HCT116 (cell line): ENCODE measurements at regions not wholly inside any gene's neighbourhood (a gene's known extent, or its start where the extent isn't known, plus 50 kb on each side); places are given as distances from the start of the nearest gene placed in this dataset.
A peak's percentile ranks its signal among the peaks of the same experiment; 100 is the strongest.

Source experiments
- ATAC-seq: fragments of 200-7000 bp; cut with Tn5 transposase; 2 replicates; pipeline ENCODE4 v1.9.1; 2020; ENCODE audit warnings: mild to moderate bottlenecking, moderate library complexity
- BruUV-seq: library from RNA; stranded (reverse); fragments of 400-500 nt; replicated peaks from 2 replicates; lab custom pipeline; 2021; lab: Mats Ljungman, UMichigan
- CTCF ChIA-PET: fragments of 300-600 bp; sonication (Branson Sonifier 250); formaldehyde crosslinking; loops from one replicate; lab custom pipeline; 2021; ENCODE audit warnings: antibody characterized with exemption; lab: Charles Lee
- POLR2A ChIA-PET: fragments of 300-600, 350-600 bp; sonication (Branson Sonifier 250); formaldehyde crosslinking; loops from one replicate; lab custom pipeline; 2021; ENCODE audit warnings: antibody characterized with exemption; lab: Charles Lee
- RAD21 ChIA-PET, 2 experiments: fragments of 300-600 bp; sonication (Branson Sonifier 250); formaldehyde crosslinking; loops; one replicate each; lab custom pipeline; 2023; ENCODE audit warnings: low total read pairs in 2 of 2; ENCODE audit not compliant: uncharacterized antibody in 2 of 2, unreplicated experiment in 2 of 2, low non-redundant PET in 1 of 2; lab: Charles Lee
- DNase-seq: peaks from one replicate; pipeline ENCODE4 v3.0.0-alpha.2; 2010; ENCODE audit warnings: low read depth, low spot score
- H2AFZ ChIP-seq: fragments of 200-600 bp; shearing (Covaris generic), sonication (generic); 2 replicates; pipeline ENCODE4 v1.6.1; 2017; ENCODE audit warnings: low read depth, mixed run types, mixed read lengths, antibody characterized with exemption, low read length; ENCODE audit not compliant: poor library complexity, severe bottlenecking
- H3K27ac ChIP-seq: 2 replicates; pipeline ENCODE4 v1.5.1; 2012; ENCODE audit warnings: low read depth, low read length
- H3K27me3 ChIP-seq: fragments of 200-600 bp; sonication (generic); 2 replicates; pipeline ENCODE4 v1.6.1; 2016; ENCODE audit warnings: mixed run types, low read length, mixed read lengths; ENCODE audit not compliant: insufficient read depth
- H3K36me3 ChIP-seq, 2 experiments: fragments of 200-500 bp in 1 of 2; fragments of 200-600 bp in 1 of 2; sonication (Bioruptor generic) in 1 of 2; sonication (generic) in 1 of 2; 2 replicates each; pipeline versions ENCODE4 v1.5.1 to v1.6.1; 2014 to 2016; ENCODE audit warnings: low read length in 2 of 2, inconsistent platforms in 1 of 2, mixed read lengths in 1 of 2, mixed run types in 1 of 2; ENCODE audit not compliant: insufficient read depth in 2 of 2, control insufficient read depth in 1 of 2
- H3K4me1 ChIP-seq, 2 experiments: fragments of 200-600 bp in 1 of 2; sonication (generic) in 1 of 2; 2 replicates each; pipeline versions ENCODE4 v1.5.1 to v1.6.1; 2012 to 2017; ENCODE audit warnings: low read length in 2 of 2, inconsistent platforms in 1 of 2, mild to moderate bottlenecking in 1 of 2, mixed read lengths in 1 of 2, mixed run types in 1 of 2, moderate library complexity in 1 of 2; ENCODE audit not compliant: insufficient read depth in 2 of 2, control insufficient read depth in 1 of 2
- H3K4me2 ChIP-seq: fragments of 200-600 bp; sonication (generic); 2 replicates; pipeline ENCODE4 v1.6.1; 2017; ENCODE audit warnings: mixed run types, low read length, mixed read lengths
- H3K4me3 ChIP-seq, 2 experiments: fragments of 200-600 bp in 1 of 2; sonication (generic) in 1 of 2; replicated peaks in 1 of 2; 2 replicates each; pipeline ENCODE4 v1.5.1; 2011 to 2016; ENCODE audit warnings: low read length in 2 of 2, control low read depth in 1 of 2, low read depth in 1 of 2, mild to moderate bottlenecking in 1 of 2, mixed read lengths in 1 of 2, mixed run types in 1 of 2
- H3K79me2 ChIP-seq: fragments of 200-600 bp; sonication (generic); 2 replicates; pipeline ENCODE4 v1.6.1; 2017; ENCODE audit warnings: mild to moderate bottlenecking, mixed run types, low read length, moderate library complexity, mixed read lengths; ENCODE audit not compliant: insufficient read depth
- H3K9ac ChIP-seq: fragments of 200-600 bp; sonication (generic); 2 replicates; pipeline ENCODE4 v1.6.1; 2016; ENCODE audit warnings: low read length, mixed read lengths
- H3K9me2 ChIP-seq: fragments of 200-600 bp; sonication (generic), shearing (Covaris generic); 2 replicates; pipeline ENCODE4 v1.6.1; 2017; ENCODE audit warnings: mixed run types, mild to moderate bottlenecking, moderate library complexity; ENCODE audit not compliant: insufficient read depth
- H3K9me3 ChIP-seq, 2 experiments: fragments of 200-500 bp in 1 of 2; fragments of 200-600 bp in 1 of 2; sonication (Bioruptor generic) in 1 of 2; sonication (generic) in 1 of 2; 2 replicates each; pipeline ENCODE4 v1.6.1; 2014 to 2017; ENCODE audit warnings: low read length in 2 of 2, mixed read lengths in 2 of 2, inconsistent platforms in 1 of 2, low read depth in 1 of 2, mild to moderate bottlenecking in 1 of 2, mixed run types in 1 of 2, moderate library complexity in 1 of 2; ENCODE audit not compliant: control insufficient read depth in 1 of 2, insufficient read depth in 1 of 2
- H4K20me1 ChIP-seq: fragments of 200-600 bp; sonication (generic), shearing (Covaris generic); 2 replicates; pipeline ENCODE4 v1.6.1; 2017; ENCODE audit warnings: mixed run types, mild to moderate bottlenecking, moderate library complexity; ENCODE audit not compliant: insufficient read depth
- CEBPB ChIP-seq: IDR thresholded peaks from 2 replicates; pipeline ENCODE4 v1.6.1; 2012; ENCODE audit warnings: low read depth
- EGR1 ChIP-seq: IDR thresholded peaks from 2 replicates; pipeline ENCODE4 v1.6.1; 2012; ENCODE audit warnings: low read depth
- ELF1 ChIP-seq: IDR thresholded peaks from 2 replicates; pipeline ENCODE4 v1.6.1; 2012; ENCODE audit warnings: low read depth, borderline replicate concordance
- FOSL1 ChIP-seq: IDR thresholded peaks from 2 replicates; pipeline ENCODE4 v1.6.1; 2012; ENCODE audit warnings: low read depth
- JUND ChIP-seq: IDR thresholded peaks from 2 replicates; pipeline ENCODE4 v1.6.1; 2012
- POLR2A ChIP-seq: IDR thresholded peaks from 2 replicates; pipeline ENCODE4 v1.7.0; 2011; ENCODE audit warnings: borderline replicate concordance; ENCODE audit not compliant: insufficient read depth, insufficient read length; ENCODE audit errors: extremely low read depth
- RAD21 ChIP-seq: IDR thresholded peaks from 2 replicates; pipeline ENCODE4 v1.6.1; 2012; ENCODE audit warnings: low read depth, mild to moderate bottlenecking
- SIN3A ChIP-seq: IDR thresholded peaks from 2 replicates; pipeline ENCODE4 v1.6.1; 2012; ENCODE audit warnings: low read depth
- SP1 ChIP-seq: IDR thresholded peaks from 2 replicates; pipeline ENCODE4 v1.6.1; 2012; ENCODE audit warnings: low read depth
- SRF ChIP-seq: IDR thresholded peaks from 2 replicates; pipeline ENCODE4 v1.6.1; 2012; ENCODE audit warnings: low read depth
- TCF7L2 ChIP-seq: IDR thresholded peaks from 2 replicates; pipeline ENCODE4 v1.7.0; 2011; ENCODE audit warnings: borderline replicate concordance, inconsistent platforms; ENCODE audit not compliant: insufficient read depth, insufficient read length; ENCODE audit errors: extremely low read depth
- ZFX ChIP-seq: fragments of 450-650 bp; IDR thresholded peaks from 2 replicates; pipeline ENCODE4 v1.6.1; 2017
- ZNF274 ChIP-seq: fragments of 200-500 bp; sonication (Bioruptor generic); IDR thresholded peaks from 2 replicates; pipeline ENCODE4 v1.6.1; 2014; ENCODE audit warnings: mild to moderate bottlenecking, low read depth, low read length, inconsistent platforms
- intact Hi-C: fragments of 100-400 bp; cut with micrococcal nuclease; formaldehyde crosslinking; loops from 2 replicates; pipeline ENCODE4 v1.10.0; 2022
- TF ChIP-seq, protein P1 (sequence below): IDR thresholded peaks from 2 replicates; pipeline ENCODE4 v1.6.1; 2012
- TF ChIP-seq, protein P2 (sequence below): IDR thresholded peaks from 2 replicates; pipeline ENCODE4 v1.6.1; 2011; ENCODE audit warnings: mild to moderate bottlenecking, low read length, moderate library complexity; ENCODE audit not compliant: insufficient replicate concordance; ENCODE audit errors: extremely low read depth
- TF ChIP-seq, protein P3 (sequence below): IDR thresholded peaks from 2 replicates; pipeline ENCODE4 v1.6.1; 2012

DNA sequence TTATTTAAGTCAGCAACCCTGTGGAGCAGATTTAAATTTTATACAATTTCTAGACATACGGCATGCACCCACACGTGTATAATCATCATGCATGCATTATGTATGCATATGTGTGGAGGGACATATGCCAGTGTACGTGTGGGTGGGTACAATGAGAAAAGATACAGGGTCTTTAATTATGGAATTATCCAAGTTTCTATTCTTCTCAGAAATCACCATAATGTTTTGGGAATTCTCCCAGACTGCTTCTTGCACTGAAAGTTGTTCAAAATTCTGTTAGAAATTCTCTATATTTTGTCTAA, 63.9 kb upstream of the TMEM18 start:
- Histone ChIP-seq H4K20me1 (no peaks in the 10 kb centered on the region), H3K9me3 (no peaks in the 10 kb centered on the region), H3K9me2 (no peaks in the 10 kb centered on the region), H2AFZ (peak overlapping the region; percentile 91), H3K4me2 (peak overlapping the region; percentile 87), H3K27me3 (no peaks in the 10 kb centered on the region), H3K36me3 (no peaks in the 10 kb centered on the region), H3K79me2 (no peaks in the 10 kb centered on the region), H3K4me3 (peak overlapping the region; percentile 50 to 58), H3K4me1 (peaks cover 11 to 15% of the 10 kb centered on the region in 2 experiments), H3K9ac (peak overlapping the region; percentile 42), H3K27ac (peak overlapping the region; percentile 72; the same call in 1 of the 2 replicates)
- TF ChIP-seq, protein P1, sequence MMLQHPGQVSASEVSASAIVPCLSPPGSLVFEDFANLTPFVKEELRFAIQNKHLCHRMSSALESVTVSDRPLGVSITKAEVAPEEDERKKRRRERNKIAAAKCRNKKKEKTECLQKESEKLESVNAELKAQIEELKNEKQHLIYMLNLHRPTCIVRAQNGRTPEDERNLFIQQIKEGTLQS, result no peak
- TF ChIP-seq EGR1 (no peak), RAD21 (no peak), ZNF274 (no peak), ELF1 (no peak), SIN3A (no peak), SRF (no peak), SP1 (no peak), ZFX (no peak), CEBPB (no peak), POLR2A (no peak), JUND (no peak), FOSL1 (no peak), TCF7L2 (no peak)
- TF ChIP-seq, protein P2, sequence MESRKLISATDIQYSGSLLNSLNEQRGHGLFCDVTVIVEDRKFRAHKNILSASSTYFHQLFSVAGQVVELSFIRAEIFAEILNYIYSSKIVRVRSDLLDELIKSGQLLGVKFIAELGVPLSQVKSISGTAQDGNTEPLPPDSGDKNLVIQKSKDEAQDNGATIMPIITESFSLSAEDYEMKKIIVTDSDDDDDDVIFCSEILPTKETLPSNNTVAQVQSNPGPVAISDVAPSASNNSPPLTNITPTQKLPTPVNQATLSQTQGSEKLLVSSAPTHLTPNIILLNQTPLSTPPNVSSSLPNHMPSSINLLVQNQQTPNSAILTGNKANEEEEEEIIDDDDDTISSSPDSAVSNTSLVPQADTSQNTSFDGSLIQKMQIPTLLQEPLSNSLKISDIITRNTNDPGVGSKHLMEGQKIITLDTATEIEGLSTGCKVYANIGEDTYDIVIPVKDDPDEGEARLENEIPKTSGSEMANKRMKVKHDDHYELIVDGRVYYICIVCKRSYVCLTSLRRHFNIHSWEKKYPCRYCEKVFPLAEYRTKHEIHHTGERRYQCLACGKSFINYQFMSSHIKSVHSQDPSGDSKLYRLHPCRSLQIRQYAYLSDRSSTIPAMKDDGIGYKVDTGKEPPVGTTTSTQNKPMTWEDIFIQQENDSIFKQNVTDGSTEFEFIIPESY, result no peak
- TF ChIP-seq, protein P3, sequence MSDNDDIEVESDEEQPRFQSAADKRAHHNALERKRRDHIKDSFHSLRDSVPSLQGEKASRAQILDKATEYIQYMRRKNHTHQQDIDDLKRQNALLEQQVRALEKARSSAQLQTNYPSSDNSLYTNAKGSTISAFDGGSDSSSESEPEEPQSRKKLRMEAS, result no peak
- intact Hi-C loops, result loop anchor here (2.0 kb wide), 1 partner anchor 64 kb away; the partner anchor contains the start of gene TMEM18
- ATAC-seq (0 out of 2 replicates have a peak, but pooled peaks have one; percentile 3), DNase-seq (no peak)
- RAD21 ChIA-PET, result no interaction called here
- POLR2A ChIA-PET, result no interaction called here
- BruUV-seq, result no TSS peak
- CTCF ChIA-PET, result interaction anchor here (1.7 kb wide), 1 partner anchor 26 kb away, joined by 9 read pairs; no protein-coding TSS in a partner anchor
